ENCODE measurements at regions not wholly inside any gene's neighbourhood (a gene's known extent, or its start where the extent isn't known, plus 50 kb on each side); places are given as distances from the start of the nearest gene placed in this dataset.
"Not testable (repeated sequence)": the region's sequence is repeated elsewhere in the genome, so short reads cannot be mapped to it uniquely, and the experiment has no call there.

GRCh38 chr6:69466979-69467570 is 329.7 kb downstream of the LMBRD1 start:
- Mint-ChIP-seq H3K27ac (no peak overlapping the region), H3K27me3 (no peaks in the 10 kb centered on the region), H3K4me3 (no peak overlapping the region), H3K4me1 (no peaks in the 10 kb centered on the region), H3K36me3 (no peaks in the 10 kb centered on the region), H3K9me3 (peaks cover 0 to 6% (median 0%) of the 10 kb centered on the region in 5 donors)
- H3K9me3 ChIP-seq (ENCODE audit: low read length), result no peaks in the 10 kb centered on the region
- no peaks in the 10 kb centered on the region for H3K36me3 ChIP-seq (ENCODE audit: insufficient read depth, low read length)
- H3K27me3 ChIP-seq (ENCODE audit: insufficient read depth, low read length, poor library complexity, severe bottlenecking), result no peaks in the 10 kb centered on the region
- ChIA-PET POLR2A (no interaction called here), CTCF (interaction anchor here (0.9 kb wide), 1 partner anchor 18 kb away, joined by 3 read pairs; no protein-coding TSS in a partner anchor)
- no peaks in the 10 kb centered on the region for H3K4me1 ChIP-seq (ENCODE audit: insufficient read depth, low read length)
- no peak overlapping the region for H3K4me3 ChIP-seq (ENCODE audit: low read length)
- no peak overlapping the region for H3K27ac ChIP-seq (ENCODE audit: low read depth, low read length)
- DNase-seq, result no peak

- Mint-ChIP-seq H3K9me3 (peaks cover 0 to 6% (median 0%) of the 10 kb centered on the region in 5 donors), H3K4me1 (no peaks in the 10 kb centered on the region), H3K36me3 (no peaks in the 10 kb centered on the region), H3K27me3 (no peaks in the 10 kb centered on the region), H3K27ac (no peak overlapping the region), H3K4me3 (no peak overlapping the region)
- no peak overlapping the region for H3K4me3 ChIP-seq (ENCODE audit: low read length)
- no peaks in the 10 kb centered on the region for H3K27me3 ChIP-seq (ENCODE audit: insufficient read depth, low read length, poor library complexity, severe bottlenecking)
- no peaks in the 10 kb centered on the region for H3K36me3 ChIP-seq (ENCODE audit: insufficient read depth, low read length)
- POLR2A ChIA-PET, result no interaction called here
- CTCF ChIA-PET, result interaction anchor here (0.9 kb wide), 1 partner anchor 17 kb away, joined by 3 read pairs; no protein-coding TSS in a partner anchor
- no peak for DNase-seq
- H3K27ac ChIP-seq (ENCODE audit: low read depth, low read length), result no peak overlapping the region
- H3K4me1 ChIP-seq (ENCODE audit: insufficient read depth, low read length), result no peaks in the 10 kb centered on the region
- H3K9me3 ChIP-seq (ENCODE audit: low read length), result no peaks in the 10 kb centered on the region
Observed at GRCh38 chr6:69465866-69466265, 330.9 kb downstream of the LMBRD1 start.

GRCh38 chr6:69456086-69456485 is 340.7 kb downstream of the LMBRD1 start:
- no peaks in the 10 kb centered on the region for H3K36me3 ChIP-seq (ENCODE audit: insufficient read depth, low read length)
- H3K9me3 ChIP-seq (ENCODE audit: low read length), result no peaks in the 10 kb centered on the region
- H3K4me3 ChIP-seq (ENCODE audit: low read length), result no peak overlapping the region
- Mint-ChIP-seq H3K27ac (no peak overlapping the region), H3K4me1 (no peaks in the 10 kb centered on the region), H3K4me3 (no peak overlapping the region), H3K36me3 (no peaks in the 10 kb centered on the region), H3K9me3 (peaks cover 0 to 14% (median 1%) of the 10 kb centered on the region in 5 donors), H3K27me3 (peaks cover 0 to 1% of the 10 kb centered on the region in 2 donors)
- H3K27me3 ChIP-seq (ENCODE audit: insufficient read depth, low read length, poor library complexity, severe bottlenecking), result no peaks in the 10 kb centered on the region
- no peaks in the 10 kb centered on the region for H3K4me1 ChIP-seq (ENCODE audit: insufficient read depth, low read length)
- H3K27ac ChIP-seq (ENCODE audit: low read depth, low read length), result no peak overlapping the region
- DNase-seq, result no peak
- ChIA-PET POLR2A (no interaction called here), CTCF (no interaction called here)

GRCh38 chr6:69454619-69455018 is 342.2 kb downstream of the LMBRD1 start:
- H3K27ac Mint-ChIP-seq; POLR2A ChIA-PET; DNase-seq; H3K4me3 ChIP-seq (ENCODE audit: low read length); H3K27me3 ChIP-seq (ENCODE audit: insufficient read depth, low read length, poor library complexity, severe bottlenecking); H3K36me3 Mint-ChIP-seq; H3K27ac ChIP-seq (ENCODE audit: low read depth, low read length); H3K36me3 ChIP-seq (ENCODE audit: insufficient read depth, low read length); H3K27me3 Mint-ChIP-seq; H3K4me1 ChIP-seq (ENCODE audit: insufficient read depth, low read length); H3K4me3 Mint-ChIP-seq; CTCF ChIA-PET; H3K9me3 ChIP-seq (ENCODE audit: low read length); H3K4me1 Mint-ChIP-seq: not testable (repeated sequence)
- peaks cover 0 to 16% (median 2%) of the 10 kb centered on the region in 5 donors for H3K9me3 Mint-ChIP-seq

- H3K4me1 Mint-ChIP-seq; H3K9me3 ChIP-seq (ENCODE audit: low read length); H3K27ac Mint-ChIP-seq; H3K4me3 ChIP-seq (ENCODE audit: low read length); H3K4me1 ChIP-seq (ENCODE audit: insufficient read depth, low read length); CTCF ChIA-PET; H3K4me3 Mint-ChIP-seq; H3K27me3 Mint-ChIP-seq; H3K36me3 Mint-ChIP-seq; POLR2A ChIA-PET; H3K27ac ChIP-seq (ENCODE audit: low read depth, low read length); H3K27me3 ChIP-seq (ENCODE audit: insufficient read depth, low read length, poor library complexity, severe bottlenecking); H3K36me3 ChIP-seq (ENCODE audit: insufficient read depth, low read length); DNase-seq: not testable (repeated sequence)
- peaks cover 1 to 21% (median 6%) of the 10 kb centered on the region in 5 donors for H3K9me3 Mint-ChIP-seq
Observed at GRCh38 chr6:69450493-69450892, 346.3 kb downstream of the LMBRD1 start.

- DNase-seq, result no peak
- no peaks in the 10 kb centered on the region for H3K27me3 Mint-ChIP-seq
Observed at GRCh38 chr6:69449887-69450286, 346.9 kb downstream of the LMBRD1 start.

More at GRCh38 chr6:69449887-69450286, 346.9 kb downstream of the LMBRD1 start:
- no peaks in the 10 kb centered on the region for H3K4me1 ChIP-seq (ENCODE audit: insufficient read depth, low read length)
- H3K36me3 ChIP-seq (ENCODE audit: insufficient read depth, low read length), result no peaks in the 10 kb centered on the region
- no peak overlapping the region for H3K4me3 ChIP-seq (ENCODE audit: low read length)
- H3K27me3 ChIP-seq (ENCODE audit: insufficient read depth, low read length, poor library complexity, severe bottlenecking), result no peaks in the 10 kb centered on the region
- Mint-ChIP-seq H3K9me3 (peaks cover 1 to 21% (median 8%) of the 10 kb centered on the region in 5 donors), H3K27ac (no peak overlapping the region), H3K4me3 (no peak overlapping the region), H3K36me3 (no peaks in the 10 kb centered on the region), H3K4me1 (no peaks in the 10 kb centered on the region)
- no peaks in the 10 kb centered on the region for H3K9me3 ChIP-seq (ENCODE audit: low read length)
- POLR2A ChIA-PET, result no interaction called here
- no peak overlapping the region for H3K27ac ChIP-seq (ENCODE audit: low read depth, low read length)
- CTCF ChIA-PET, result interaction anchor here (1.4 kb wide), 1 partner anchor 16 kb away, joined by 3 read pairs; no protein-coding TSS in a partner anchor

Data from CD8-positive, alpha-beta memory T cell (primary cell).